H9 (cell line): ENCODE measurements at regions not wholly inside any gene's neighbourhood (a gene's known extent, or its start where the extent isn't known, plus 50 kb on each side); places are given as distances from the start of the nearest gene placed in this dataset.

Experiments used
- DNase-seq: peaks from one replicate; pipeline ENCODE4 v3.0.0-alpha.2; 2017
- H2AFZ ChIP-seq: one replicate; pipeline ENCODE4 v1.6.1; 2013; ENCODE audit warnings: mild to moderate bottlenecking, low read length, control low read depth, moderate library complexity
- H2AK5ac ChIP-seq: 2 replicates; pipeline ENCODE4 v1.6.1; 2013; ENCODE audit warnings: low read length, control low read depth, mixed read lengths; ENCODE audit not compliant: insufficient read length
- H2BK120ac ChIP-seq: one replicate; pipeline ENCODE4 v1.6.1; 2013; ENCODE audit warnings: low read depth, mild to moderate bottlenecking, low read length, control low read depth, inconsistent platforms; ENCODE audit not compliant: poor library complexity, severe bottlenecking
- H2BK12ac ChIP-seq: 2 replicates; pipeline ENCODE4 v1.6.1; 2013; ENCODE audit warnings: low read length, control low read depth, mixed read lengths, low read depth; ENCODE audit not compliant: insufficient read length
- H2BK15ac ChIP-seq: 2 replicates; pipeline ENCODE4 v1.6.1; 2013; ENCODE audit warnings: low read depth, low read length, control low read depth
- H2BK20ac ChIP-seq: one replicate; pipeline ENCODE4 v1.6.1; 2013; ENCODE audit warnings: low read depth, mild to moderate bottlenecking, low read length, control low read depth, inconsistent platforms; ENCODE audit not compliant: poor library complexity, severe bottlenecking
- H2BK5ac ChIP-seq: 2 replicates; pipeline ENCODE4 v1.6.1; 2013; ENCODE audit warnings: low read length, control low read depth, mixed read lengths; ENCODE audit not compliant: insufficient read length
- H3K14ac ChIP-seq: 2 replicates; pipeline ENCODE4 v1.6.1; 2013; ENCODE audit warnings: low read length, control low read depth; ENCODE audit not compliant: insufficient read depth
- H3K18ac ChIP-seq: 2 replicates; pipeline ENCODE4 v1.6.1; 2013; ENCODE audit warnings: low read depth, mild to moderate bottlenecking, mixed read lengths, low read length, control low read depth; ENCODE audit not compliant: insufficient read length
- H3K23ac ChIP-seq: 2 replicates; pipeline ENCODE4 v1.6.1; 2013; ENCODE audit warnings: low read length, control low read depth, mixed read lengths, low read depth; ENCODE audit not compliant: insufficient read length
- H3K23me2 ChIP-seq: 2 replicates; pipeline ENCODE4 v1.6.1; 2013; ENCODE audit warnings: low read depth, mild to moderate bottlenecking, mixed read lengths, low read length, control low read depth; ENCODE audit not compliant: insufficient read length, poor library complexity, severe bottlenecking
- H3K27ac ChIP-seq: 2 replicates; pipeline ENCODE4 v1.5.1; 2013; ENCODE audit warnings: low read length, control low read depth, mixed read lengths, low read depth; ENCODE audit not compliant: insufficient read length
- H3K27me3 ChIP-seq: 2 replicates; pipeline ENCODE4 v1.6.1; 2013; ENCODE audit warnings: low read length, control low read depth, inconsistent platforms; ENCODE audit not compliant: insufficient read depth
- H3K4ac ChIP-seq: 2 replicates; pipeline ENCODE4 v1.6.1; 2013; ENCODE audit warnings: low read depth, mild to moderate bottlenecking, control low read depth, inconsistent platforms, low read length, moderate library complexity
- H3K4me1 ChIP-seq: 2 replicates; pipeline ENCODE4 v1.6.1; 2013; ENCODE audit warnings: low read length, control low read depth, inconsistent platforms; ENCODE audit not compliant: insufficient read depth
- H3K4me2 ChIP-seq: 2 replicates; pipeline ENCODE4 v1.6.1; 2013; ENCODE audit warnings: low read length, control low read depth, mixed read lengths; ENCODE audit not compliant: insufficient read length, insufficient read depth
- H3K56ac ChIP-seq: 2 replicates; pipeline ENCODE4 v1.6.1; 2013; ENCODE audit warnings: low read depth, mild to moderate bottlenecking, mixed read lengths, low read length, control low read depth; ENCODE audit not compliant: insufficient read length
- H3K79me1 ChIP-seq: 2 replicates; pipeline ENCODE4 v1.6.1; 2013; ENCODE audit warnings: low read depth, mild to moderate bottlenecking, moderate library complexity, low read length, control low read depth, inconsistent platforms; ENCODE audit not compliant: insufficient read depth, poor library complexity, severe bottlenecking
- H3K79me2 ChIP-seq: 2 replicates; pipeline ENCODE4 v1.6.1; 2013; ENCODE audit warnings: low read length, control low read depth, inconsistent platforms; ENCODE audit not compliant: insufficient read depth
- H3K9ac ChIP-seq: 2 replicates; pipeline ENCODE4 v1.6.1; 2013; ENCODE audit warnings: low read length, control low read depth, mixed read lengths; ENCODE audit not compliant: insufficient read length; ENCODE audit errors: extremely low read depth
- H3K9me3 ChIP-seq: one replicate; pipeline ENCODE4 v1.6.1; 2013; ENCODE audit warnings: low read depth, low read length, inconsistent platforms; ENCODE audit not compliant: control insufficient read depth
- H3T11ph ChIP-seq: one replicate; pipeline ENCODE4 v1.6.1; 2013; ENCODE audit warnings: mild to moderate bottlenecking, low read length, control low read depth, inconsistent platforms
- H4K20me1 ChIP-seq: one replicate; pipeline ENCODE4 v1.6.1; 2013; ENCODE audit not compliant: control insufficient read depth, insufficient read length, insufficient read depth
- H4K5ac ChIP-seq: 2 replicates; pipeline ENCODE4 v1.6.1; 2013; ENCODE audit warnings: low read depth, mild to moderate bottlenecking, mixed read lengths, low read length, control low read depth; ENCODE audit not compliant: insufficient read length
- H4K8ac ChIP-seq: replicated peaks from 2 replicates; pipeline ENCODE4 v1.6.1; 2013; ENCODE audit warnings: low read length, control low read depth, mixed read lengths, low read depth; ENCODE audit not compliant: insufficient read length
- H4K91ac ChIP-seq: 2 replicates; pipeline ENCODE4 v1.6.1; 2013; ENCODE audit warnings: low read depth, mild to moderate bottlenecking, moderate library complexity, mixed read lengths, low read length, control low read depth; ENCODE audit not compliant: insufficient read length
- H3K27ac Mint-ChIP-seq, 3 experiments: 2 replicates in 2 of 3; 3 replicates in 1 of 3; pipeline ENCODE4 v1.8.0; 2020 to 2021; ENCODE audit warnings: mixed read lengths in 3 of 3, mild to moderate bottlenecking in 1 of 3, moderate library complexity in 1 of 3
- H3K27me3 Mint-ChIP-seq: 2 replicates; pipeline ENCODE4 v1.8.0; 2021; ENCODE audit warnings: low read depth, mild to moderate bottlenecking, moderate library complexity, mixed read lengths
- H3K36me3 Mint-ChIP-seq, 3 experiments: 2 replicates in 2 of 3; 3 replicates in 1 of 3; pipeline ENCODE4 v1.8.0; 2020 to 2021; ENCODE audit warnings: low read depth in 3 of 3, mixed read lengths in 3 of 3; ENCODE audit not compliant: insufficient read depth in 1 of 3
- H3K4me1 Mint-ChIP-seq, 2 experiments: 2 replicates each; pipeline ENCODE4 v1.8.0; 2020; ENCODE audit warnings: mixed read lengths in 2 of 2
- H3K4me3 Mint-ChIP-seq, 2 experiments: 2 replicates in 1 of 2; 3 replicates in 1 of 2; pipeline ENCODE4 v1.8.0; 2020 to 2021; ENCODE audit warnings: mild to moderate bottlenecking in 2 of 2, mixed read lengths in 2 of 2, moderate library complexity in 1 of 2
- H3K9me3 Mint-ChIP-seq, 2 experiments: 2 replicates in 1 of 2; 3 replicates in 1 of 2; pipeline ENCODE4 v1.8.0; 2020; ENCODE audit warnings: mild to moderate bottlenecking in 2 of 2, mixed read lengths in 2 of 2, moderate library complexity in 1 of 2
- WGBS: extraction: QIAGEN DNeasy Blood & Tissue Kit; methylation state at CpG from one replicate; pipeline ENCODE4 v1.1.7; 2013; ENCODE audit warnings: missing lambda C conversion rate, low lambda C conversion rate, mixed read lengths; ENCODE audit not compliant: insufficient read length; ENCODE audit errors: extremely low coverage; 5-methylcytosine and 5-hydroxymethylcytosine counted together
- TF ChIP-seq, protein P1 (sequence below): fragments of 200-600 bp; sonication (generic); conservative IDR thresholded peaks from 3 replicates; pipeline ENCODE4 v1.8.0; 2021; ENCODE audit warnings: antibody characterized with exemption, mild to moderate bottlenecking

DNA sequence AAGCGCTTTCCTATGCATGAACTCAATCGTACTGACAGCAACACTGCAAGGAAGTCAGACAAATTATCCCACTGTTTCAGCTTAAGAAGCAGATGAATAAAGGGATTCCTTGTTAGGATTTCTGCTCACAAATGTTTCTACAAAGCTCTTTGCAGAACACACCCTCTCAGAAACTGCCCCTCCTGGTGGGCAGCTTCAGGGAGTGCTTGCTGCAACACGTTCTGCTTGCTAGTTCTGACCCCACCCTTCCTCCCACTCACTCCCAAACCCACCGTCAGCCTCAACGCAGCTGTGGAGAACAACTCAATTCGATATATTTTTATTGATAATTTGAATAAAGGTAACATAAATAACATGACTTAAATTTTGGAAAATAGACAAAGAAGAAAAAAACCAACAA, 250.8 kb upstream of the PRDM1 start:
- Histone ChIP-seq H2BK5ac (no peak overlapping the region), H3K4ac (no peak overlapping the region), H3K79me2 (no peaks in the 10 kb centered on the region), H2AFZ (no peak overlapping the region), H4K91ac (no peak overlapping the region), H3K27me3 (no peaks in the 10 kb centered on the region), H4K8ac (no peak overlapping the region), H4K20me1 (no peaks in the 10 kb centered on the region), H3K18ac (no peak overlapping the region), H3K9me3 (no peaks in the 10 kb centered on the region), H2BK120ac (no peak overlapping the region), H3K27ac (no peak overlapping the region), H2BK20ac (no peak overlapping the region), H2BK15ac (no peak overlapping the region), H3K14ac (no peak overlapping the region), H3K23ac (no peak overlapping the region), H3K9ac (no peak overlapping the region), H2BK12ac (no peak overlapping the region), H3K56ac (no peak overlapping the region), H4K5ac (no peak overlapping the region), H3K4me1 (no peaks in the 10 kb centered on the region), H3K79me1 (no peaks in the 10 kb centered on the region), H3K23me2 (no peaks in the 10 kb centered on the region), H2AK5ac (no peak overlapping the region), H3T11ph (no peak overlapping the region), H3K4me2 (no peak overlapping the region)
- Mint-ChIP-seq H3K4me1 (peaks cover 3 to 4% of the 10 kb centered on the region in 2 experiments; a peak in 2 of 4 replicates), H3K9me3 (no peaks in the 10 kb centered on the region), H3K36me3 (no peaks in the 10 kb centered on the region; a peak in 1 of 7 replicates), H3K27me3 (peaks cover 1% of the 10 kb centered on the region; the same call in 1 of the 2 replicates), H3K27ac (no peak overlapping the region; a peak in 1 of 7 replicates), H3K4me3 (no peak overlapping the region)
- no CpG with 5 or more reads among the region's 6 CpGs for WGBS
- DNase-seq, result peak; percentile 76
- TF ChIP-seq, protein P1, sequence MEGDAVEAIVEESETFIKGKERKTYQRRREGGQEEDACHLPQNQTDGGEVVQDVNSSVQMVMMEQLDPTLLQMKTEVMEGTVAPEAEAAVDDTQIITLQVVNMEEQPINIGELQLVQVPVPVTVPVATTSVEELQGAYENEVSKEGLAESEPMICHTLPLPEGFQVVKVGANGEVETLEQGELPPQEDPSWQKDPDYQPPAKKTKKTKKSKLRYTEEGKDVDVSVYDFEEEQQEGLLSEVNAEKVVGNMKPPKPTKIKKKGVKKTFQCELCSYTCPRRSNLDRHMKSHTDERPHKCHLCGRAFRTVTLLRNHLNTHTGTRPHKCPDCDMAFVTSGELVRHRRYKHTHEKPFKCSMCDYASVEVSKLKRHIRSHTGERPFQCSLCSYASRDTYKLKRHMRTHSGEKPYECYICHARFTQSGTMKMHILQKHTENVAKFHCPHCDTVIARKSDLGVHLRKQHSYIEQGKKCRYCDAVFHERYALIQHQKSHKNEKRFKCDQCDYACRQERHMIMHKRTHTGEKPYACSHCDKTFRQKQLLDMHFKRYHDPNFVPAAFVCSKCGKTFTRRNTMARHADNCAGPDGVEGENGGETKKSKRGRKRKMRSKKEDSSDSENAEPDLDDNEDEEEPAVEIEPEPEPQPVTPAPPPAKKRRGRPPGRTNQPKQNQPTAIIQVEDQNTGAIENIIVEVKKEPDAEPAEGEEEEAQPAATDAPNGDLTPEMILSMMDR, result peak; percentile 82
